Ascending aorta (tissue), 2 donors: ENCODE measurements at regions not wholly inside any gene's neighbourhood (a gene's known extent, or its start where the extent isn't known, plus 50 kb on each side); places are given as distances from the start of the nearest gene placed in this dataset.
"Not testable (repeated sequence)": the region's sequence is repeated elsewhere in the genome, so short reads cannot be mapped to it uniquely, and the experiment has no call there.

ENCODE experiments used
- DNase-seq, 2 donors: peaks; one replicate each; pipeline ENCODE4 v3.0.0-alpha.2; 2019; ENCODE audit warnings: low spot score in 2 of 2
- H3K27ac ChIP-seq, 2 donors: fragments of 200-600 bp; sonication (generic); one replicate each; pipeline ENCODE4 v1.5.1; 2016 to 2017; ENCODE audit warnings: mild to moderate bottlenecking in 1 of 2
- H3K27me3 ChIP-seq: fragments of 200-600 bp; sonication (generic); one replicate; pipeline ENCODE4 v1.5.1; 2017
- H3K36me3 ChIP-seq, 2 donors: fragments of 200-600 bp; sonication (generic); one replicate each; pipeline ENCODE4 v1.5.1; 2016
- H3K4me1 ChIP-seq, 2 donors: fragments of 200-600 bp; sonication (generic); one replicate each; pipeline ENCODE4 v1.5.1; 2016 to 2017; ENCODE audit warnings: mild to moderate bottlenecking in 1 of 2
- H3K4me3 ChIP-seq, 2 donors: fragments of 200-600 bp; sonication (generic); one replicate each; pipeline ENCODE4 v1.5.1; 2016 to 2017; ENCODE audit warnings: mild to moderate bottlenecking in 1 of 2
- H3K9me3 ChIP-seq, 2 donors: fragments of 200-600 bp; sonication (generic); one replicate each; pipeline ENCODE4 v1.5.1; 2016
- CTCF ChIP-seq, 3 experiments: fragments of 200-600 bp in 2 of 3; fragments of 450-650 bp in 1 of 3; sonication (generic) in 2 of 3; IDR thresholded peaks; one replicate each; pipeline ENCODE4 v1.5.1; 2016 to 2019; ENCODE audit warnings: antibody characterized with exemption in 3 of 3, mild to moderate bottlenecking in 1 of 3, moderate library complexity in 1 of 3
- intact Hi-C: fragments of 100-400 bp; cut with DNase I; formaldehyde crosslinking; loops from one replicate; pipeline ENCODE4 v1.15.1; 2023

- Histone ChIP-seq H3K36me3 (no peaks in the 10 kb centered on the region), H3K4me1 (no peaks in the 10 kb centered on the region), H3K27ac (no peak overlapping the region), H3K4me3 (no peak overlapping the region), H3K9me3 (no peaks in the 10 kb centered on the region), H3K27me3 (no peaks in the 10 kb centered on the region)
- intact Hi-C loops = no loop called here
- DNase-seq = no peak
- TF ChIP-seq CTCF (IDR thresholded peaks at IDR 0.05) = no peak
Measured at GRCh38 chr7:96558530-96558929, 151.1 kb downstream of the SEM1 start.

GRCh38 chr7:96558093-96558492 is 151.6 kb downstream of the SEM1 start:
- Histone ChIP-seq H3K4me3 (no peak overlapping the region), H3K27me3 (no peaks in the 10 kb centered on the region), H3K4me1 (no peaks in the 10 kb centered on the region), H3K36me3 (no peaks in the 10 kb centered on the region), H3K9me3 (no peaks in the 10 kb centered on the region), H3K27ac (no peak overlapping the region)
- TF ChIP-seq CTCF (IDR thresholded peaks at IDR 0.05) = no peak
- DNase-seq = no peak
- intact Hi-C loops = no loop called here

- H3K4me1 ChIP-seq, H3K27me3 ChIP-seq, H3K4me3 ChIP-seq, intact Hi-C loops, H3K9me3 ChIP-seq, H3K36me3 ChIP-seq, DNase-seq, H3K27ac ChIP-seq: not testable (repeated sequence)
Measured at GRCh38 chr7:96557598-96557997, 152.0 kb downstream of the SEM1 start.

- TF ChIP-seq CTCF (IDR thresholded peaks at IDR 0.05) = no peak
Measured at GRCh38 chr7:96548664-96549063, 161.0 kb downstream of the SEM1 start.

GRCh38 chr7:96547371-96547811 is 162.3 kb downstream of the SEM1 start:
- intact Hi-C loops = no loop called here
- H3K27me3 ChIP-seq = no peaks in the 10 kb centered on the region
- H3K4me1 ChIP-seq = no peaks in the 10 kb centered on the region
- H3K4me3 ChIP-seq = no peak overlapping the region
- no peak overlapping the region for H3K27ac ChIP-seq
- no peaks in the 10 kb centered on the region for H3K9me3 ChIP-seq
- no peaks in the 10 kb centered on the region for H3K36me3 ChIP-seq
- TF ChIP-seq CTCF (IDR thresholded peaks at IDR 0.05) = no peak
- no peak for DNase-seq

More at GRCh38 chr7:96548664-96549063, 161.0 kb downstream of the SEM1 start:
- H3K27me3 ChIP-seq = no peaks in the 10 kb centered on the region
- no peaks in the 10 kb centered on the region for H3K36me3 ChIP-seq
- H3K9me3 ChIP-seq = no peaks in the 10 kb centered on the region
- H3K4me3 ChIP-seq = no peak overlapping the region
- no peak overlapping the region for H3K27ac ChIP-seq
- no peak for DNase-seq
- no peaks in the 10 kb centered on the region for H3K4me1 ChIP-seq
- intact Hi-C loops = no loop called here

GRCh38 chr7:96546426-96546825 is 163.2 kb downstream of the SEM1 start:
- H3K4me3 ChIP-seq = no peak overlapping the region
- no peak for DNase-seq
- no peaks in the 10 kb centered on the region for H3K36me3 ChIP-seq
- intact Hi-C loops = no loop called here
- H3K9me3 ChIP-seq = no peaks in the 10 kb centered on the region
- no peak overlapping the region for H3K27ac ChIP-seq
- H3K27me3 ChIP-seq = no peaks in the 10 kb centered on the region
- H3K4me1 ChIP-seq = no peaks in the 10 kb centered on the region
- no peak for TF ChIP-seq CTCF (IDR thresholded peaks at IDR 0.05)
